H9 (cell line): ENCODE measurements at regions not wholly inside any gene's neighbourhood (a gene's known extent, or its start where the extent isn't known, plus 50 kb on each side); places are given as distances from the start of the nearest gene placed in this dataset.

Experiments
- DNase-seq: peaks from one replicate; pipeline ENCODE4 v3.0.0-alpha.2; 2017
- H2AFZ ChIP-seq: one replicate; pipeline ENCODE4 v1.6.1; 2013; ENCODE audit warnings: mild to moderate bottlenecking, low read length, control low read depth, moderate library complexity
- H2AK5ac ChIP-seq: 2 replicates; pipeline ENCODE4 v1.6.1; 2013; ENCODE audit warnings: low read length, control low read depth, mixed read lengths; ENCODE audit not compliant: insufficient read length
- H2BK120ac ChIP-seq: one replicate; pipeline ENCODE4 v1.6.1; 2013; ENCODE audit warnings: low read depth, mild to moderate bottlenecking, low read length, control low read depth, inconsistent platforms; ENCODE audit not compliant: poor library complexity, severe bottlenecking
- H2BK12ac ChIP-seq: 2 replicates; pipeline ENCODE4 v1.6.1; 2013; ENCODE audit warnings: low read length, control low read depth, mixed read lengths, low read depth; ENCODE audit not compliant: insufficient read length
- H2BK15ac ChIP-seq: 2 replicates; pipeline ENCODE4 v1.6.1; 2013; ENCODE audit warnings: low read depth, low read length, control low read depth
- H2BK20ac ChIP-seq: one replicate; pipeline ENCODE4 v1.6.1; 2013; ENCODE audit warnings: low read depth, mild to moderate bottlenecking, low read length, control low read depth, inconsistent platforms; ENCODE audit not compliant: poor library complexity, severe bottlenecking
- H2BK5ac ChIP-seq: 2 replicates; pipeline ENCODE4 v1.6.1; 2013; ENCODE audit warnings: low read length, control low read depth, mixed read lengths; ENCODE audit not compliant: insufficient read length
- H3K14ac ChIP-seq: 2 replicates; pipeline ENCODE4 v1.6.1; 2013; ENCODE audit warnings: low read length, control low read depth; ENCODE audit not compliant: insufficient read depth
- H3K18ac ChIP-seq: 2 replicates; pipeline ENCODE4 v1.6.1; 2013; ENCODE audit warnings: low read depth, mild to moderate bottlenecking, mixed read lengths, low read length, control low read depth; ENCODE audit not compliant: insufficient read length
- H3K23ac ChIP-seq: 2 replicates; pipeline ENCODE4 v1.6.1; 2013; ENCODE audit warnings: low read length, control low read depth, mixed read lengths, low read depth; ENCODE audit not compliant: insufficient read length
- H3K23me2 ChIP-seq: 2 replicates; pipeline ENCODE4 v1.6.1; 2013; ENCODE audit warnings: low read depth, mild to moderate bottlenecking, mixed read lengths, low read length, control low read depth; ENCODE audit not compliant: insufficient read length, poor library complexity, severe bottlenecking
- H3K27ac ChIP-seq: 2 replicates; pipeline ENCODE4 v1.5.1; 2013; ENCODE audit warnings: low read length, control low read depth, mixed read lengths, low read depth; ENCODE audit not compliant: insufficient read length
- H3K27me3 ChIP-seq: 2 replicates; pipeline ENCODE4 v1.6.1; 2013; ENCODE audit warnings: low read length, control low read depth, inconsistent platforms; ENCODE audit not compliant: insufficient read depth
- H3K4ac ChIP-seq: 2 replicates; pipeline ENCODE4 v1.6.1; 2013; ENCODE audit warnings: low read depth, mild to moderate bottlenecking, control low read depth, inconsistent platforms, low read length, moderate library complexity
- H3K4me1 ChIP-seq: 2 replicates; pipeline ENCODE4 v1.6.1; 2013; ENCODE audit warnings: low read length, control low read depth, inconsistent platforms; ENCODE audit not compliant: insufficient read depth
- H3K4me2 ChIP-seq: 2 replicates; pipeline ENCODE4 v1.6.1; 2013; ENCODE audit warnings: low read length, control low read depth, mixed read lengths; ENCODE audit not compliant: insufficient read length, insufficient read depth
- H3K56ac ChIP-seq: 2 replicates; pipeline ENCODE4 v1.6.1; 2013; ENCODE audit warnings: low read depth, mild to moderate bottlenecking, mixed read lengths, low read length, control low read depth; ENCODE audit not compliant: insufficient read length
- H3K79me1 ChIP-seq: 2 replicates; pipeline ENCODE4 v1.6.1; 2013; ENCODE audit warnings: low read depth, mild to moderate bottlenecking, moderate library complexity, low read length, control low read depth, inconsistent platforms; ENCODE audit not compliant: insufficient read depth, poor library complexity, severe bottlenecking
- H3K79me2 ChIP-seq: 2 replicates; pipeline ENCODE4 v1.6.1; 2013; ENCODE audit warnings: low read length, control low read depth, inconsistent platforms; ENCODE audit not compliant: insufficient read depth
- H3K9ac ChIP-seq: 2 replicates; pipeline ENCODE4 v1.6.1; 2013; ENCODE audit warnings: low read length, control low read depth, mixed read lengths; ENCODE audit not compliant: insufficient read length; ENCODE audit errors: extremely low read depth
- H3K9me3 ChIP-seq: one replicate; pipeline ENCODE4 v1.6.1; 2013; ENCODE audit warnings: low read depth, low read length, inconsistent platforms; ENCODE audit not compliant: control insufficient read depth
- H3T11ph ChIP-seq: one replicate; pipeline ENCODE4 v1.6.1; 2013; ENCODE audit warnings: mild to moderate bottlenecking, low read length, control low read depth, inconsistent platforms
- H4K20me1 ChIP-seq: one replicate; pipeline ENCODE4 v1.6.1; 2013; ENCODE audit not compliant: control insufficient read depth, insufficient read length, insufficient read depth
- H4K5ac ChIP-seq: 2 replicates; pipeline ENCODE4 v1.6.1; 2013; ENCODE audit warnings: low read depth, mild to moderate bottlenecking, mixed read lengths, low read length, control low read depth; ENCODE audit not compliant: insufficient read length
- H4K8ac ChIP-seq: replicated peaks from 2 replicates; pipeline ENCODE4 v1.6.1; 2013; ENCODE audit warnings: low read length, control low read depth, mixed read lengths, low read depth; ENCODE audit not compliant: insufficient read length
- H4K91ac ChIP-seq: 2 replicates; pipeline ENCODE4 v1.6.1; 2013; ENCODE audit warnings: low read depth, mild to moderate bottlenecking, moderate library complexity, mixed read lengths, low read length, control low read depth; ENCODE audit not compliant: insufficient read length
- H3K27ac Mint-ChIP-seq, 3 experiments: 2 replicates in 2 of 3; 3 replicates in 1 of 3; pipeline ENCODE4 v1.8.0; 2020 to 2021; ENCODE audit warnings: mixed read lengths in 3 of 3, mild to moderate bottlenecking in 1 of 3, moderate library complexity in 1 of 3
- H3K27me3 Mint-ChIP-seq: 2 replicates; pipeline ENCODE4 v1.8.0; 2021; ENCODE audit warnings: low read depth, mild to moderate bottlenecking, moderate library complexity, mixed read lengths
- H3K36me3 Mint-ChIP-seq, 3 experiments: 2 replicates in 2 of 3; 3 replicates in 1 of 3; pipeline ENCODE4 v1.8.0; 2020 to 2021; ENCODE audit warnings: low read depth in 3 of 3, mixed read lengths in 3 of 3; ENCODE audit not compliant: insufficient read depth in 1 of 3
- H3K4me1 Mint-ChIP-seq, 2 experiments: 2 replicates each; pipeline ENCODE4 v1.8.0; 2020; ENCODE audit warnings: mixed read lengths in 2 of 2
- H3K4me3 Mint-ChIP-seq, 2 experiments: 2 replicates in 1 of 2; 3 replicates in 1 of 2; pipeline ENCODE4 v1.8.0; 2020 to 2021; ENCODE audit warnings: mild to moderate bottlenecking in 2 of 2, mixed read lengths in 2 of 2, moderate library complexity in 1 of 2
- H3K9me3 Mint-ChIP-seq, 2 experiments: 2 replicates in 1 of 2; 3 replicates in 1 of 2; pipeline ENCODE4 v1.8.0; 2020; ENCODE audit warnings: mild to moderate bottlenecking in 2 of 2, mixed read lengths in 2 of 2, moderate library complexity in 1 of 2
- CTCF ChIP-seq: fragments of 200-600 bp; sonication (generic); conservative IDR thresholded peaks from 3 replicates; pipeline ENCODE4 v1.8.0; 2021; ENCODE audit warnings: antibody characterized with exemption, mild to moderate bottlenecking
- WGBS: extraction: QIAGEN DNeasy Blood & Tissue Kit; methylation state at CpG from one replicate; pipeline ENCODE4 v1.1.7; 2013; ENCODE audit warnings: missing lambda C conversion rate, low lambda C conversion rate, mixed read lengths; ENCODE audit not compliant: insufficient read length; ENCODE audit errors: extremely low coverage; 5-methylcytosine and 5-hydroxymethylcytosine counted together

DNA sequence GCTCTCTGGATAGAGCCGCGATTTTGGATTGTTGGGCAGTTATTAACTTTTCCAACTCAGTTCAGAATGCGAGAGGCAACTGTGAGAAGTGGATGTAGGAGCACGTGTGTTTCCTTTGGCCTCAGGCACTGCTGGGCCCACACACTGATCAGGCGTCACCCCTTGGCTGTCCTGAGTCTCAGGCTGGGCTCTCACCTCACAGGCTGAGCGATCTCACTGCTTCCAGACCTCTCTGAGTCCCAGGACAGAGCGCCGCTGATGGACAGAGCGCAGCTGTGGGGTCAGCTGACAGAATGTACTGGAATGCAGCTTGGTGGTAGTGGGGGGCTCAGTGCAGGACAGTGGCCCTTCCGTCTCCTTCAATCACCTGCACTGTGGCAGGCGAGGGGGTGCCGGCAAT lies 516.2 kb downstream of the TBC1D22A start:
- no peaks in the 10 kb centered on the region for H3K4me1 ChIP-seq

More for the DNA sequence above, 516.2 kb downstream of the TBC1D22A start:
- no peaks in the 10 kb centered on the region; the same call in 1 of the 2 replicates for H3K27me3 ChIP-seq
- H3K56ac ChIP-seq = no peak overlapping the region
- no peak overlapping the region for H2AK5ac ChIP-seq
- no peak overlapping the region for H2BK20ac ChIP-seq
- H3K36me3 Mint-ChIP-seq = peaks cover 13 to 38% (median 27%) of the 10 kb centered on the region in 3 experiments; a peak in 5 of 7 replicates
- no peak overlapping the region for H3K18ac ChIP-seq
- no peak overlapping the region for H3T11ph ChIP-seq
- no peak overlapping the region for H2BK15ac ChIP-seq
- H3K9me3 Mint-ChIP-seq = peaks cover 81 to 98% of the 10 kb centered on the region in 2 experiments
- H3K79me1 ChIP-seq = no peaks in the 10 kb centered on the region
- no peak for DNase-seq
- no peak for TF ChIP-seq CTCF
- no peak overlapping the region for H2BK120ac ChIP-seq
- H4K20me1 ChIP-seq = no peaks in the 10 kb centered on the region
- H3K27me3 Mint-ChIP-seq = peaks cover 4% of the 10 kb centered on the region
- H4K5ac ChIP-seq = no peak overlapping the region
- H2AFZ ChIP-seq = no peak overlapping the region
- H2BK5ac ChIP-seq = no peak overlapping the region
- no CpG with 5 or more reads among the region's 12 CpGs for WGBS
- H3K27ac ChIP-seq = no peak overlapping the region
- H3K4me1 Mint-ChIP-seq = no peaks in the 10 kb centered on the region
- peaks cover 91% of the 10 kb centered on the region for H3K9me3 ChIP-seq
- H3K23me2 ChIP-seq = no peaks in the 10 kb centered on the region
- H4K91ac ChIP-seq = no peak overlapping the region
- H3K14ac ChIP-seq = no peak overlapping the region
- H3K9ac ChIP-seq = no peak overlapping the region
- H4K8ac ChIP-seq = no peak overlapping the region
- H2BK12ac ChIP-seq = no peak overlapping the region
- H3K23ac ChIP-seq = no peak overlapping the region
- H3K4me3 Mint-ChIP-seq = no peak overlapping the region
- no peak overlapping the region for H3K4ac ChIP-seq
- no peaks in the 10 kb centered on the region for H3K79me2 ChIP-seq
- H3K4me2 ChIP-seq = no peak overlapping the region
- H3K27ac Mint-ChIP-seq = no peak overlapping the region
